Trophoblast cell (in vitro differentiated cells and primary cell): ENCODE measurements at regions not wholly inside any gene's neighbourhood (a gene's known extent, or its start where the extent isn't known, plus 50 kb on each side); places are given as distances from the start of the nearest gene placed in this dataset.
A peak's percentile ranks its signal among the peaks of the same experiment; 100 is the strongest.

Source experiments
- DNase-seq, 2 donors: peaks; one replicate each; pipeline ENCODE4 v3.0.0-alpha.2; 2016
- H2AFZ ChIP-seq: 2 replicates; pipeline ENCODE4 v1.6.1; 2013; ENCODE audit warnings: low read length, moderate library complexity, mild to moderate bottlenecking; ENCODE audit not compliant: insufficient read depth, poor library complexity
- H2AK5ac ChIP-seq: 2 replicates; pipeline ENCODE4 v1.6.1; 2013; ENCODE audit warnings: mild to moderate bottlenecking, low read length
- H2BK120ac ChIP-seq: 2 replicates; pipeline ENCODE4 v1.6.1; 2013; ENCODE audit warnings: low read length, mild to moderate bottlenecking, moderate library complexity; ENCODE audit not compliant: insufficient read depth, poor library complexity
- H2BK12ac ChIP-seq: 2 replicates; pipeline ENCODE4 v1.6.1; 2013; ENCODE audit warnings: mild to moderate bottlenecking, low read length, moderate library complexity
- H2BK5ac ChIP-seq: 2 replicates; pipeline ENCODE4 v1.6.1; 2013; ENCODE audit warnings: low read length, low read depth, moderate library complexity, mild to moderate bottlenecking; ENCODE audit not compliant: poor library complexity
- H3K14ac ChIP-seq: 2 replicates; pipeline ENCODE4 v1.6.1; 2013; ENCODE audit warnings: mild to moderate bottlenecking, low read length
- H3K18ac ChIP-seq: 2 replicates; pipeline ENCODE4 v1.6.1; 2013; ENCODE audit warnings: mild to moderate bottlenecking, low read length
- H3K23ac ChIP-seq: 2 replicates; pipeline ENCODE4 v1.6.1; 2013; ENCODE audit warnings: low read length
- H3K27ac ChIP-seq: 2 replicates; pipeline ENCODE4 v1.5.1; 2013; ENCODE audit warnings: low read depth, mild to moderate bottlenecking, inconsistent platforms, low read length, moderate library complexity
- H3K27me3 ChIP-seq: 2 replicates; pipeline ENCODE4 v1.6.1; 2013; ENCODE audit warnings: inconsistent platforms, mild to moderate bottlenecking, low read length, moderate library complexity; ENCODE audit not compliant: insufficient read depth
- H3K36me3 ChIP-seq, 2 experiments: 1 replicate in 1 of 2; 2 replicates in 1 of 2; pipeline ENCODE4 v1.6.1; 2013; ENCODE audit warnings: low read length in 2 of 2, mild to moderate bottlenecking in 2 of 2, moderate library complexity in 1 of 2; ENCODE audit not compliant: insufficient read depth in 2 of 2, control insufficient read depth in 1 of 2
- H3K4ac ChIP-seq: 2 replicates; pipeline ENCODE4 v1.6.1; 2013; ENCODE audit warnings: low read depth, mild to moderate bottlenecking, low read length, moderate library complexity
- H3K4me1 ChIP-seq, 2 experiments: 1 replicate in 1 of 2; 2 replicates in 1 of 2; pipeline ENCODE4 v1.6.1; 2013; ENCODE audit warnings: low read length in 2 of 2, mild to moderate bottlenecking in 2 of 2, moderate library complexity in 1 of 2; ENCODE audit not compliant: insufficient read depth in 2 of 2, control insufficient read depth in 1 of 2
- H3K4me2 ChIP-seq: 2 replicates; pipeline ENCODE4 v1.6.1; 2013; ENCODE audit warnings: inconsistent platforms, mild to moderate bottlenecking, low read length, moderate library complexity
- H3K4me3 ChIP-seq: 2 replicates; pipeline ENCODE4 v1.5.1; 2013; ENCODE audit warnings: mild to moderate bottlenecking, low read depth, low read length, inconsistent platforms
- H3K79me1 ChIP-seq: one replicate; pipeline ENCODE4 v1.6.1; 2013; ENCODE audit warnings: low read length
- H3K79me2 ChIP-seq: 2 replicates; pipeline ENCODE4 v1.6.1; 2013; ENCODE audit warnings: low read length, mild to moderate bottlenecking; ENCODE audit not compliant: control insufficient read depth, insufficient read depth, poor library complexity
- H3K9ac ChIP-seq: 2 replicates; pipeline ENCODE4 v1.6.1; 2013; ENCODE audit warnings: mild to moderate bottlenecking, low read length
- H3K9me3 ChIP-seq: 2 replicates; pipeline ENCODE4 v1.6.1; 2013; ENCODE audit warnings: low read depth, mild to moderate bottlenecking, control low read depth, inconsistent platforms, low read length; ENCODE audit not compliant: insufficient read depth
- H4K12ac ChIP-seq: 2 replicates; pipeline ENCODE4 v1.6.1; 2013; ENCODE audit warnings: low read depth, mild to moderate bottlenecking, low read length, moderate library complexity
- H4K8ac ChIP-seq: 2 replicates; pipeline ENCODE4 v1.6.1; 2013; ENCODE audit warnings: low read depth, mild to moderate bottlenecking, low read length, moderate library complexity
- H4K91ac ChIP-seq: one replicate; pipeline ENCODE4 v1.6.1; 2013; ENCODE audit warnings: low read depth, mild to moderate bottlenecking, low read length, moderate library complexity
- WGBS: extraction: QIAGEN DNeasy Blood & Tissue Kit; methylation state at CpG from one replicate; pipeline ENCODE4 v1.1.7; 2013; ENCODE audit warnings: missing lambda C conversion rate; ENCODE audit not compliant: insufficient read length, insufficient coverage; ENCODE audit errors: extremely low coverage; 5-methylcytosine and 5-hydroxymethylcytosine counted together

DNA sequence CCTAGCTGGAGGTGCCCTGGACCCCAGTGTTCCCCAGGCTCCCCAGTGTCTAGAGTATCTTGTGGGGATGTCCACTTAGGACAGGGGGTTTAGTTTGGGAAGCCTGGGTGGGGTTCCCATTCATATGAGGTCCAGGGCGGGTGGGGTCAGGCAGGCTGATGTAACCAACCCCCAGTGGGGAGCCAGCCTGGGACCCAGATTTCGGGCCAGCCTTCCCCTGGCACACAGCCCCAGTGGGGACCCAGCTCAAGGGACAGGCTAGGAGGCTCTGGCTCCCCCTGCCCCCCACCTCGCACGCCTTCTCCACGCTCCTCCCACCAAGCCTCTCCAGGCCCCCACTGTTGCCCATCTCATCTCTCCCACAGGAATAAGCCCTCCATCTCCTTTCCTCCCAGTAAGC, 323.5 kb downstream of the UACA start:
- Histone ChIP-seq H3K9ac (no peak overlapping the region), H2AFZ (no peak overlapping the region), H2AK5ac (no peak overlapping the region), H4K8ac (no peak overlapping the region), H3K9me3 (no peaks in the 10 kb centered on the region), H3K14ac (no peak overlapping the region), H3K4me3 (no peak overlapping the region), H3K4me1 (peaks cover 20 to 27% of the 10 kb centered on the region in 2 experiments), H3K4ac (no peak overlapping the region), H4K91ac (no peak overlapping the region), H2BK5ac (no peak overlapping the region), H3K18ac (no peak overlapping the region), H3K79me2 (no peaks in the 10 kb centered on the region), H3K27ac (peak overlapping the region; percentile 11), H2BK12ac (peak overlapping the region; percentile 23), H4K12ac (no peak overlapping the region), H3K36me3 (no peaks in the 10 kb centered on the region), H3K4me2 (no peak overlapping the region), H3K23ac (no peak overlapping the region), H3K79me1 (no peaks in the 10 kb centered on the region), H2BK120ac (peak overlapping the region; percentile 27), H3K27me3 (no peaks in the 10 kb centered on the region)
- DNase-seq = no peak
- WGBS = no CpG with 5 or more reads among the region's 5 CpGs

DNA sequence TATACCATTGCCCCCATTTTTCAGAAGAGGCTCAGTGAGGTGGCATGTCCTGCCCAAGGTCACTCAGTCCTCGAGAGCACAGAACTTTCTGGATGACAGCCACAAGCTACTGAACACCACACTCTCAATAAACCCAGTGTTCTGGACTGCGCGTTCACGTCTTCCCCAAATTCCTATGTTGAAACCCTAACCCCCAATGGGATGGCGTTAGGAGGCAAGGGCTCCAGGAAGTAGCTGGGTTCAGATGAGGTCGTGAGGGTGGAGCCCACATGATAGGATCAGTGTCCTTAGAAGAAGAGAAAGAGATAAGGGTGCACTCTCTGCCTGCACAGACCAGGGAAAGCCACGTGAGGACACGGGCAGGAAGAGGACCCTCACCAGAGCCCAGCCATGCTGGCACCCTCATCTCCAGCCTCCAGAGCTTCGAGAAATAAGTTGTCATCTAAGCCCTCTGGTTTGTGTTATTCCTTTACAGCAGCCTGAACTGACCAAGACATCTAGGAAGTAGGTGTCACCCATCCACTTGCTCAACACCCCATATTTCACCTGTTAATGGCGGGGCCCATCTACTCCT, 324.0 kb downstream of the UACA start:
- Histone ChIP-seq H2AK5ac (no peak overlapping the region), H3K36me3 (no peaks in the 10 kb centered on the region), H3K4me3 (no peak overlapping the region), H2BK5ac (no peak overlapping the region), H2AFZ (no peak overlapping the region), H2BK120ac (peak overlapping the region; percentile 27), H3K4ac (no peak overlapping the region), H3K9me3 (no peaks in the 10 kb centered on the region), H3K4me1 (peaks cover 20 to 29% of the 10 kb centered on the region in 2 experiments), H2BK12ac (no peak overlapping the region), H3K27me3 (no peaks in the 10 kb centered on the region), H4K8ac (no peak overlapping the region), H3K18ac (no peak overlapping the region), H3K79me2 (no peaks in the 10 kb centered on the region), H3K14ac (no peak overlapping the region), H4K91ac (no peak overlapping the region), H4K12ac (no peak overlapping the region), H3K4me2 (no peak overlapping the region), H3K79me1 (no peaks in the 10 kb centered on the region), H3K23ac (no peak overlapping the region), H3K27ac (no peak overlapping the region), H3K9ac (no peak overlapping the region)
- WGBS = no CpG with 5 or more reads among the region's 10 CpGs
- DNase-seq = peak; percentile 99

DNA sequence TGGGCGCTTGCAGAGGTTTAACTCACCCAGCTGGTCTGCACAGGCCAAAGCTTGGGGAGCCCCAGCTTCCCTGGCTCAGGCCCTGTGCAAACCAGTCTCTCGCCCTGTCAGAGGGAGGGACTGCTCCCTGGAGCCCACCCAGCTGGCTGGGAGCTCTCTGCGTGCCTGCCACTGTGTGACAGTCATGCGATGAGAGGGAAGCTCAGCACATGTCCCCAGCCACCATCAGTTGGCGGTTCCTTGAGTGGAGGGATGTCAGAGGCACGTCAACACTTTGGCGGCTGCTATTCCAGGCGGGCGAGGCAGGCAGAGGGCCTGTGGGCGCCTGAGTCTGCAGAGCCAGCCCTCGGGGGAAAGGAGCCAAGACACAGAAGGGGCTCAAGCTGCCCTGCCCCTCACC, 324.6 kb downstream of the UACA start:
- H2BK120ac ChIP-seq = no peak overlapping the region

DNA sequence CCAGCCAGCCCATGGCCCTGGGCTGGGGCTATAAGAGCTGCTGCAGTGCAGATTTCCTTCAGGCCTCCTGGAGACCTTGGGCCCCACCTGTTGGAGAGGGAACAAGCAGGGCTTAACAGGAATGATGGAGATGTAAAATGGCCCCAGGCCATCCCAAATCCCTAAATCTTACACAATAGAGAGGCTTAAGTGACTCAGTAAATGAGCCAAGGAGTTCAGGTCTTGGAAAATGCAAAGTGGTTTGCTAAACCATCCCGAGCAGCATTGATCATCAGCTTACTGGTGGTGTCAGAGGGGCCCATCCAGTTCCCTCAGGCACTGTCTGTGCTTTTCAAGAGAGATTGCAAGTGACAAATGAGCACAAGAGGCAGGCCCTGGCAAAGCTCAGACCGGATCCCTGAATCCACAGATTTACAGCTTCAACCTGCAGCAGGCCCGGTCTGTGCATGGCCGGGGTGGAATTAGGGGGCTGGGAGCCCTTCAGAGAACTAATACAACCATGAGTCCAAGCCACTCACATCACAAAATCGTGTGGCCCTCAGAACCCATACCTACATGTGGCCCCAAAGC, 325.4 kb downstream of the UACA start:
- Histone ChIP-seq H3K9me3 (no peaks in the 10 kb centered on the region), H3K14ac (no peak overlapping the region), H3K27ac (peak overlapping the region; percentile 23), H3K23ac (no peak overlapping the region), H3K36me3 (no peaks in the 10 kb centered on the region), H3K79me2 (no peaks in the 10 kb centered on the region), H2BK12ac (no peak overlapping the region), H3K4ac (no peak overlapping the region), H4K12ac (no peak overlapping the region), H2BK5ac (no peak overlapping the region), H3K18ac (no peak overlapping the region), H2AK5ac (no peak overlapping the region), H3K4me1 (peaks cover 24 to 34% of the 10 kb centered on the region in 2 experiments), H3K4me3 (no peak overlapping the region), H2AFZ (no peak overlapping the region), H3K9ac (no peak overlapping the region), H3K27me3 (no peaks in the 10 kb centered on the region), H2BK120ac (no peak overlapping the region), H4K8ac (no peak overlapping the region), H3K4me2 (no peak overlapping the region), H3K79me1 (no peaks in the 10 kb centered on the region), H4K91ac (no peak overlapping the region)
- DNase-seq = peak; percentile 99
- WGBS = no CpG with 5 or more reads among the region's 5 CpGs

More for the DNA sequence above, 324.6 kb downstream of the UACA start:
- WGBS = no CpG with 5 or more reads among the region's 11 CpGs
- no peak overlapping the region for H3K4ac ChIP-seq
- H3K9me3 ChIP-seq = no peaks in the 10 kb centered on the region
- H3K79me1 ChIP-seq = no peaks in the 10 kb centered on the region
- H3K27me3 ChIP-seq = no peaks in the 10 kb centered on the region
- H3K4me3 ChIP-seq = no peak overlapping the region
- no peaks in the 10 kb centered on the region for H3K36me3 ChIP-seq
- H4K12ac ChIP-seq = no peak overlapping the region
- no peak overlapping the region for H2BK12ac ChIP-seq
- no peak overlapping the region for H3K4me2 ChIP-seq
- H3K14ac ChIP-seq = no peak overlapping the region
- H3K9ac ChIP-seq = no peak overlapping the region
- no peaks in the 10 kb centered on the region for H3K79me2 ChIP-seq
- peak; percentile 94 to 95 for DNase-seq
- H3K23ac ChIP-seq = no peak overlapping the region
- H4K91ac ChIP-seq = no peak overlapping the region
- no peak overlapping the region for H3K27ac ChIP-seq
- peaks cover 24 to 34% of the 10 kb centered on the region in 2 experiments for H3K4me1 ChIP-seq
- H2AK5ac ChIP-seq = no peak overlapping the region
- no peak overlapping the region for H3K18ac ChIP-seq
- no peak overlapping the region for H4K8ac ChIP-seq
- no peak overlapping the region for H2AFZ ChIP-seq
- no peak overlapping the region for H2BK5ac ChIP-seq
